Middle frontal gyrus (tissue), 1 donor: ENCODE measurements at regions not wholly inside any gene's neighbourhood (a gene's known extent, or its start where the extent isn't known, plus 50 kb on each side); places are given as distances from the start of the nearest gene placed in this dataset.
"Not testable (repeated sequence)": the region's sequence is repeated elsewhere in the genome, so short reads cannot be mapped to it uniquely, and the experiment has no call there.

Experiments used
- DNase-seq: peaks from one replicate; pipeline ENCODE4 v3.0.0-alpha.2; 2015; ENCODE audit warnings: low spot score; ENCODE audit errors: extremely low spot score

GRCh38 chr17:14442798-14443528, 142.1 kb downstream of the HS3ST3B1 start:
- DNase-seq, result no peak

- DNase-seq, result no peak
Observed at GRCh38 chr17:14437176-14437575, 136.3 kb downstream of the HS3ST3B1 start.

- DNase-seq, result no peak
Observed at GRCh38 chr17:14436266-14436665, 135.4 kb downstream of the HS3ST3B1 start.

- no peak for DNase-seq
Observed at GRCh38 chr17:14434506-14434905, 133.6 kb downstream of the HS3ST3B1 start.

GRCh38 chr17:14432079-14432478, 131.2 kb downstream of the HS3ST3B1 start:
- DNase-seq, result no peak

GRCh38 chr17:14429084-14429483, 128.2 kb downstream of the HS3ST3B1 start:
- no peak for DNase-seq

GRCh38 chr17:14428648-14429029, 127.8 kb downstream of the HS3ST3B1 start:
- DNase-seq, result no peak

- DNase-seq, result no peak
Observed at GRCh38 chr17:14427900-14428647, 127.2 kb downstream of the HS3ST3B1 start.

- not testable (repeated sequence) for DNase-seq
Observed at GRCh38 chr17:14423156-14423555, 122.3 kb downstream of the HS3ST3B1 start.

GRCh38 chr17:14417336-14417735, 116.5 kb downstream of the HS3ST3B1 start:
- no peak for DNase-seq

GRCh38 chr17:14409292-14409691, 108.4 kb downstream of the HS3ST3B1 start:
- DNase-seq, result no peak

- no peak for DNase-seq
Observed at GRCh38 chr17:14407541-14407940, 106.7 kb downstream of the HS3ST3B1 start.

- DNase-seq, result no peak
Observed at GRCh38 chr17:14405189-14405588, 104.3 kb downstream of the HS3ST3B1 start.
